ENCODE measurements at regions not wholly inside any gene's neighbourhood (a gene's known extent, or its start where the extent isn't known, plus 50 kb on each side); places are given as distances from the start of the nearest gene placed in this dataset.

GRCh38 chr14:36424478-36425102 lies 95.4 kb downstream of the NKX2-1 start:
- Histone ChIP-seq H4K8ac (replicated peaks; ENCODE audit: insufficient read length, low read depth, low read length) (no peak overlapping the region), H3K9me3 (ENCODE audit: control insufficient read depth, low read depth, low read length) (no peaks in the 10 kb centered on the region), H3K79me1 (ENCODE audit: insufficient read depth, low read depth, low read length, poor library complexity, severe bottlenecking) (no peaks in the 10 kb centered on the region), H3K23me2 (ENCODE audit: insufficient read length, low read depth, low read length, poor library complexity, severe bottlenecking) (no peaks in the 10 kb centered on the region), H4K20me1 (ENCODE audit: control insufficient read depth, insufficient read depth, insufficient read length) (no peaks in the 10 kb centered on the region), H2BK20ac (ENCODE audit: low read depth, low read length, poor library complexity, severe bottlenecking) (no peak overlapping the region), H3K27ac (ENCODE audit: insufficient read length, low read depth, low read length) (no peak overlapping the region), H2BK120ac (ENCODE audit: low read depth, low read length, poor library complexity, severe bottlenecking) (no peak overlapping the region), H2AFZ (ENCODE audit: low read length) (no peak overlapping the region), H4K5ac (ENCODE audit: insufficient read length, low read depth, low read length) (no peak overlapping the region), H3K27me3 (ENCODE audit: insufficient read depth, low read length) (no peaks in the 10 kb centered on the region), H2AK5ac (ENCODE audit: insufficient read length, low read length) (no peak overlapping the region), H3K4me1 (ENCODE audit: insufficient read depth, low read length) (peaks cover under 1% of the 10 kb centered on the region; the same call in 1 of the 2 replicates), H4K91ac (ENCODE audit: insufficient read length, low read depth, low read length) (no peak overlapping the region), H3K14ac (ENCODE audit: insufficient read depth, low read length) (no peak overlapping the region), H2BK12ac (ENCODE audit: insufficient read length, low read depth, low read length) (no peak overlapping the region), H3K4me2 (ENCODE audit: insufficient read depth, insufficient read length, low read length) (no peak overlapping the region), H3T11ph (ENCODE audit: low read length) (no peak overlapping the region), H3K56ac (ENCODE audit: insufficient read length, low read depth, low read length) (no peak overlapping the region), H2BK15ac (ENCODE audit: low read depth, low read length) (no peak overlapping the region), H3K9ac (ENCODE audit: extremely low read depth, insufficient read length, low read length) (no peak overlapping the region), H3K23ac (ENCODE audit: insufficient read length, low read depth, low read length) (no peak overlapping the region), H3K18ac (ENCODE audit: insufficient read length, low read depth, low read length) (no peak overlapping the region), H2BK5ac (ENCODE audit: insufficient read length, low read length) (no peak overlapping the region), H3K4ac (ENCODE audit: low read depth, low read length) (no peak overlapping the region), H3K79me2 (ENCODE audit: insufficient read depth, low read length) (no peaks in the 10 kb centered on the region)
- DNase-seq = no peak
- H3K27me3 Mint-ChIP-seq (ENCODE audit: low read depth) = peaks cover 2% of the 10 kb centered on the region; the same call in 1 of the 2 replicates
- H3K27ac Mint-ChIP-seq = no peak overlapping the region
- TF ChIP-seq CTCF (conservative IDR thresholded peaks at IDR 0.05) = no peak
- no peaks in the 10 kb centered on the region for H3K36me3 Mint-ChIP-seq (ENCODE audit: insufficient read depth in 1 of 3, low read depth in 3 of 3)
- no peaks in the 10 kb centered on the region for H3K9me3 Mint-ChIP-seq
- WGBS (ENCODE audit: extremely low coverage, insufficient read length, low lambda C conversion rate) = no CpG with 5 or more reads among the region's 3 CpGs
- H3K4me3 Mint-ChIP-seq = no peak overlapping the region
- H3K4me1 Mint-ChIP-seq = peaks cover 20 to 31% of the 10 kb centered on the region in 2 experiments
